ENCODE measurements at regions not wholly inside any gene's neighbourhood (a gene's known extent, or its start where the extent isn't known, plus 50 kb on each side); places are given as distances from the start of the nearest gene placed in this dataset.
A peak's percentile ranks its signal among the peaks of the same experiment; 100 is the strongest.

DNA sequence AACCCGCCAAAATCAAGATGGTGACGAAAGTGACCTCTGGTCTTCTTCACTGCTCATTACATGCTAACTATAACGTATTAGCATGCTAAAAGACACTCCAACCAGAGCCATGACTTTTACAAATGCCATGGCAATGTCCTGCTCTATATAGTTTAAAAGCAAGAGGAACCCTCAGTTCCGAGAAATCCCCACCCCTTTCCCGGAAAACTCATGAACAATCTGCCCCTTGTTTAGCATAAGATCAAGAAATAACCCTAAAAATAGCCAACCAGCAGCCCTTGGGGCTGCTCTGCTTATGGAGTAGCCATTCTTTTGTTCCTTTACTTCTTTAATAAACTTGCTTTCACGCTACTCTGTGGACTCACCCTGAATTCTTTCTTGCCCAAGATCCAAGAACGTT lies 463.5 kb upstream of the FAM241A start:
- Mint-ChIP-seq H3K9me3 (no peaks in the 10 kb centered on the region), H3K36me3 (ENCODE audit: low read depth) (peaks cover 5% of the 10 kb centered on the region; the same call in 1 of the 2 replicates), H3K4me3 (no peak overlapping the region), H3K27me3 (ENCODE audit: insufficient read depth) (no peaks in the 10 kb centered on the region; the same call in 1 of the 2 replicates), H3K4me1 (ENCODE audit: low read depth) (peaks cover 35% of the 10 kb centered on the region), H3K27ac (no peak overlapping the region)
- TF ChIP-seq CTCF (IDR thresholded peaks at IDR 0.05): no peak
- DNase-seq: no peak

GRCh38 chr4:111685205-111685604 lies 460.0 kb upstream of the FAM241A start:
- no peak for TF ChIP-seq CTCF (IDR thresholded peaks at IDR 0.05)
- no peak overlapping the region for H3K27ac Mint-ChIP-seq
- no peak for DNase-seq
- peaks cover under 1% of the 10 kb centered on the region for H3K27me3 Mint-ChIP-seq (ENCODE audit: insufficient read depth)
- no peak overlapping the region for H3K4me3 Mint-ChIP-seq
- peaks cover under 1% of the 10 kb centered on the region; the same call in 1 of the 2 replicates for H3K36me3 Mint-ChIP-seq (ENCODE audit: low read depth)
- no peaks in the 10 kb centered on the region for H3K9me3 Mint-ChIP-seq
- peaks cover 24% of the 10 kb centered on the region for H3K4me1 Mint-ChIP-seq (ENCODE audit: low read depth)

DNA sequence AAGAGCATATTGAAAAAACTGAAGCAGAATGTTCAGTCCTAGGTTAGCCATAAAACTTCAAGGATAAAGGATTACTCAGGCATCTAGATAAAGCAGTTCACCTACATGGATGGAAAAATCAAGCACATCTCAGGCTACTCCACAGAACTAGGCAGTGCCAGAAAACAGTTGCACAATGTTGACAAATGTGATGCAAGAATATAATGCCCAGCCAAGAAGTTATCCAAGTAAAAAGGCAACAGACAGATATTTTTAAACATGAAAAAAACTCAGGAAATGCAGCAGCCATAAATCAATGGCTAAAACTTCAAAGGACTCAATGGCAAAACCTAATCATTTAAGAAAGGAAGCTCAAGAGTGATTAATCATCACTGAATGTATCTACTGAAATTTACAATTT lies 456.0 kb upstream of the FAM241A start:
- Mint-ChIP-seq H3K27ac (no peak overlapping the region), H3K27me3 (ENCODE audit: insufficient read depth) (peaks cover 1% of the 10 kb centered on the region), H3K36me3 (ENCODE audit: low read depth) (no peaks in the 10 kb centered on the region), H3K9me3 (no peaks in the 10 kb centered on the region), H3K4me3 (no peak overlapping the region), H3K4me1 (ENCODE audit: low read depth) (peaks cover 19% of the 10 kb centered on the region)
- TF ChIP-seq CTCF (IDR thresholded peaks at IDR 0.05): no peak
- DNase-seq: peak; percentile 49

- H3K9me3 Mint-ChIP-seq: no peaks in the 10 kb centered on the region
- H3K27ac Mint-ChIP-seq: peak overlapping the region; percentile 51
- no peak for TF ChIP-seq CTCF (IDR thresholded peaks at IDR 0.05)
- no peak overlapping the region for H3K4me3 Mint-ChIP-seq
- peaks cover 19% of the 10 kb centered on the region for H3K4me1 Mint-ChIP-seq (ENCODE audit: low read depth)
- peak; percentile 40 for DNase-seq
- peaks cover 1% of the 10 kb centered on the region for H3K27me3 Mint-ChIP-seq (ENCODE audit: insufficient read depth)
- H3K36me3 Mint-ChIP-seq (ENCODE audit: low read depth): no peaks in the 10 kb centered on the region
Observed at GRCh38 chr4:111689731-111690130, 455.5 kb upstream of the FAM241A start.

GRCh38 chr4:111693758-111694157 lies 451.5 kb upstream of the FAM241A start:
- H3K36me3 Mint-ChIP-seq (ENCODE audit: low read depth): no peaks in the 10 kb centered on the region
- no peak for DNase-seq
- peaks cover 15% of the 10 kb centered on the region for H3K4me1 Mint-ChIP-seq (ENCODE audit: low read depth)
- H3K9me3 Mint-ChIP-seq: no peaks in the 10 kb centered on the region
- no peak overlapping the region for H3K4me3 Mint-ChIP-seq
- no peak for TF ChIP-seq CTCF (IDR thresholded peaks at IDR 0.05)
- H3K27ac Mint-ChIP-seq: no peak overlapping the region
- peaks cover 1% of the 10 kb centered on the region; the same call in 1 of the 2 replicates for H3K27me3 Mint-ChIP-seq (ENCODE audit: insufficient read depth)

DNA sequence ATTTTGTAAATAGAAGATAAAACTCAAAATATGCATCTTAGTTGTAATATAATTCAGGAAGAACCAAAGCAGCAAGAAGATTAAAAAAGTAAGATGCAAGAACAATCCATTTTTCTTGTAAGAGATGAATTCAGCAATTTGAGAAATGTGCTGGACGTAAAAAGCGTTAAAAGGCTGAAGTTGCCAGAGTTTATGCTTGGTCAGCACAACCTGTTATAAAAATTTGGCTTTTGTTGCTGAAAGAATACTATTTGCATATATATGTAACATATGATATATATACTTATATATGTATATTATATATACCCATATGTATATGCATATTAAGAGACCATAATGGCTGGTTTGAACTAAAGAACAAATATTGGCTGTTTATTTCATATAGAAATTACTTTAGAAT lies 449.6 kb upstream of the FAM241A start:
- Mint-ChIP-seq H3K36me3 (ENCODE audit: low read depth) (no peaks in the 10 kb centered on the region), H3K9me3 (no peaks in the 10 kb centered on the region), H3K4me3 (no peak overlapping the region), H3K27ac (no peak overlapping the region), H3K27me3 (ENCODE audit: insufficient read depth) (no peaks in the 10 kb centered on the region), H3K4me1 (ENCODE audit: low read depth) (no peaks in the 10 kb centered on the region)
- no peak for TF ChIP-seq CTCF (IDR thresholded peaks at IDR 0.05)
- no peak for DNase-seq
